ENCODE measurements at regions not wholly inside any gene's neighbourhood (a gene's known extent, or its start where the extent isn't known, plus 50 kb on each side); places are given as distances from the start of the nearest gene placed in this dataset.

GRCh38 chr5:34487956-34488355, 168.2 kb upstream of the RAI14 start:
- no peak for FAIRE-seq

- FAIRE-seq = no peak
These were observed 167.1 kb upstream of the RAI14 start for GRCh38 chr5:34488984-34489383.

- FAIRE-seq = no peak
These were observed 165.4 kb upstream of the RAI14 start for GRCh38 chr5:34490506-34491250.

GRCh38 chr5:34491251-34491620, 164.9 kb upstream of the RAI14 start:
- FAIRE-seq = no peak

- FAIRE-seq = no peak
These were observed 161.9 kb upstream of the RAI14 start for GRCh38 chr5:34494111-34494755.

GRCh38 chr5:34495178-34495577, 160.9 kb upstream of the RAI14 start:
- no peak for FAIRE-seq

GRCh38 chr5:34496260-34496691, 159.9 kb upstream of the RAI14 start:
- no peak for FAIRE-seq

GRCh38 chr5:34496701-34497469, 159.2 kb upstream of the RAI14 start:
- FAIRE-seq = no peak

GRCh38 chr5:34497470-34497808, 158.7 kb upstream of the RAI14 start:
- no peak for FAIRE-seq

GRCh38 chr5:34498572-34498971, 157.6 kb upstream of the RAI14 start:
- no peak for FAIRE-seq

- FAIRE-seq = no peak
These were observed 157.0 kb upstream of the RAI14 start for GRCh38 chr5:34499001-34499734.

- no peak for FAIRE-seq
These were observed 155.8 kb upstream of the RAI14 start for GRCh38 chr5:34500236-34500847.

GRCh38 chr5:34501016-34501415, 155.1 kb upstream of the RAI14 start:
- FAIRE-seq = no peak

- FAIRE-seq = no peak
These were observed 154.3 kb upstream of the RAI14 start for GRCh38 chr5:34501840-34502239.

- FAIRE-seq = no peak
These were observed 153.5 kb upstream of the RAI14 start for GRCh38 chr5:34502581-34502980.

GRCh38 chr5:34503379-34504253, 152.5 kb upstream of the RAI14 start:
- no peak for FAIRE-seq

- FAIRE-seq = no peak
These were observed 151.2 kb upstream of the RAI14 start for GRCh38 chr5:34504967-34505366.

- no peak for FAIRE-seq
These were observed 150.4 kb upstream of the RAI14 start for GRCh38 chr5:34505731-34506130.

- no peak for FAIRE-seq
These were observed 148.2 kb upstream of the RAI14 start for GRCh38 chr5:34507933-34508332.

GRCh38 chr5:34509392-34509791, 146.7 kb upstream of the RAI14 start:
- FAIRE-seq = no peak

- no peak for FAIRE-seq
These were observed 146.1 kb upstream of the RAI14 start for GRCh38 chr5:34510002-34510401.

- no peak for FAIRE-seq
These were observed 145.1 kb upstream of the RAI14 start for GRCh38 chr5:34511063-34511462.
